ENCODE measurements at regions not wholly inside any gene's neighbourhood (a gene's known extent, or its start where the extent isn't known, plus 50 kb on each side); places are given as distances from the start of the nearest gene placed in this dataset.

GRCh38 chr10:129279446-129280154 lies 187.4 kb upstream of the MGMT start:
- DNase-seq (ENCODE audit: low read depth), result no peak

- DNase-seq (ENCODE audit: low read depth), result no peak
Measured at GRCh38 chr10:129280155-129280502, 186.9 kb upstream of the MGMT start.

- no peak for DNase-seq (ENCODE audit: low read depth)
Measured at GRCh38 chr10:129280908-129281586, 186.0 kb upstream of the MGMT start.

- no peak for DNase-seq (ENCODE audit: low read depth)
Measured at GRCh38 chr10:129285459-129285858, 181.6 kb upstream of the MGMT start.

- no peak for DNase-seq (ENCODE audit: low read depth)
Measured at GRCh38 chr10:129288999-129289584, 177.9 kb upstream of the MGMT start.

- no peak for DNase-seq (ENCODE audit: low read depth)
Measured at GRCh38 chr10:129293991-129294700, 172.9 kb upstream of the MGMT start.

GRCh38 chr10:129294944-129295343 lies 172.1 kb upstream of the MGMT start:
- no peak for DNase-seq (ENCODE audit: low read depth)

- no peak for DNase-seq (ENCODE audit: low read depth)
Measured at GRCh38 chr10:129305046-129305445, 162.0 kb upstream of the MGMT start.

GRCh38 chr10:129307141-129307540 lies 159.9 kb upstream of the MGMT start:
- no peak for DNase-seq (ENCODE audit: low read depth)

GRCh38 chr10:129308953-129309564 lies 158.0 kb upstream of the MGMT start:
- no peak for DNase-seq (ENCODE audit: low read depth)

- DNase-seq (ENCODE audit: low read depth), result no peak
Measured at GRCh38 chr10:129309565-129309964, 157.5 kb upstream of the MGMT start.

- DNase-seq (ENCODE audit: low read depth), result no peak
Measured at GRCh38 chr10:129310881-129311280, 156.2 kb upstream of the MGMT start.

- DNase-seq (ENCODE audit: low read depth), result no peak
Measured at GRCh38 chr10:129319934-129320333, 147.1 kb upstream of the MGMT start.

- no peak for DNase-seq (ENCODE audit: low read depth)
Measured at GRCh38 chr10:129320340-129320739, 146.7 kb upstream of the MGMT start.

GRCh38 chr10:129321727-129322126 lies 145.3 kb upstream of the MGMT start:
- DNase-seq (ENCODE audit: low read depth), result no peak

GRCh38 chr10:129322933-129323820 lies 143.9 kb upstream of the MGMT start:
- DNase-seq (ENCODE audit: low read depth), result no peak

GRCh38 chr10:129323879-129324278 lies 143.2 kb upstream of the MGMT start:
- DNase-seq (ENCODE audit: low read depth), result no peak

- no peak for DNase-seq (ENCODE audit: low read depth)
Measured at GRCh38 chr10:129325893-129326292, 141.1 kb upstream of the MGMT start.

GRCh38 chr10:129328546-129328945 lies 138.5 kb upstream of the MGMT start:
- DNase-seq (ENCODE audit: low read depth), result no peak

- no peak for DNase-seq (ENCODE audit: low read depth)
Measured at GRCh38 chr10:129329385-129330055, 137.5 kb upstream of the MGMT start.

- DNase-seq (ENCODE audit: low read depth), result no peak
Measured at GRCh38 chr10:129330211-129330610, 136.8 kb upstream of the MGMT start.
